GM18870 (cell line): ENCODE measurements at regions not wholly inside any gene's neighbourhood (a gene's known extent, or its start where the extent isn't known, plus 50 kb on each side); places are given as distances from the start of the nearest gene placed in this dataset.

Experiments
- ATAC-seq: cut with Tn5 transposase; IDR thresholded peaks from one replicate; pipeline ENCODE4 v1.9.1; 2021; ENCODE audit warnings: moderate library complexity; ENCODE audit not compliant: unreplicated experiment

DNA sequence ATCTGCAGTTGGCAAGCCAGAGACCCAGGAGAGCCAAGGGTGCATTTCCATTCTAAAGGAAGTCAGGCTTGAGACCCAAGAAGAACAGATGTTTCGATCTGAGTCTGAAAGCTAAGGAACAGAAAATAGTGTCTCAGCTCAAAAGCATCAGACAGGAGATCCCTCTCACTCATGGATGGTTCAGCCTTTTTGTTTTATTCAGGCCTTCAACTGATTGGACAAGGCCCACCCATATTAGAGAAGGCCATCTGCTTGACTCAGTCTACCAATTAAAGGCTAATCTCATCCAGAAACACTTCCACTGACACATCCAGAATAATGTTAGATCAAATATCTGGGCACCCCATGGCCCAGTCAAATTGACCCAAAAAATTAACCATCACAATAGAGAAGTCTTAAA, 255.0 kb downstream of the TXNL1 start:
- ATAC-seq = no peak

DNA sequence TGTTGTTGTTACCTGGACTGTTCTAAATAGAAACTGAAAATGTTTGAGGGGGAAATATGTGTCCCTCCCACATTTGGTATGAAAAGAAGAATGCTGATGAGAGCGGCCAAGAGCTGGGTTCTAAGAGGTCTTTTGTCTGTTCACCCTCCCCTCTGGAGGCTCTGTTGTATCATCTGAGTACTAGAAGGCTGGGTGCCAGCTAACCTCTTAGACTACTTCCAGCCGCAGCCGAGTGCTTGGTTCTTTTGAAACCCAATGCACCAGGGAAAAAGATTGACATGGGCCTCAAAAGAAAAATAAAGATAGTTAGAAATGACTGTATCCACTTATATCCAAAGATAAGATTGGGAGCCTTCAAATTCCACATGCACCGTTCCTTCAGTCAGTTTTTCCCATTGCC, 255.9 kb downstream of the TXNL1 start:
- no peak for ATAC-seq

DNA sequence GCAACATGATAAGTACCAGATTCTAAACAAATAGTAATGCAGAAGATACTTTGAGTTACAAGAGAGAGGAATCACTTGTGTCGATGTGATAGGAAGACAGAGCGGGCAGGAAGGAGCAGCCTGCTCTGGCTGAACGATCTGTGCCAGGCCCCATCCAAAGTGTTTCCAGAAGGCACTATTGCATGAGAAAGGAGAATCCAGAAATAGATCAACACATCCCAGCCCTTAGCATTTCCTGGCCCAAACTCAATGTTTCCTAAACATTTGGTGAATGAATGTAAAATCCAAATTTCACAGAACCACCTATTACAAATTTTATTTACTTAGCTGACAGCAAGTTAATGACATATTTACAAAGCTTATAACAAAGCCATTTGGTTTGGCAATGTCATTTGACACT, 257.2 kb downstream of the TXNL1 start:
- ATAC-seq = no peak

DNA sequence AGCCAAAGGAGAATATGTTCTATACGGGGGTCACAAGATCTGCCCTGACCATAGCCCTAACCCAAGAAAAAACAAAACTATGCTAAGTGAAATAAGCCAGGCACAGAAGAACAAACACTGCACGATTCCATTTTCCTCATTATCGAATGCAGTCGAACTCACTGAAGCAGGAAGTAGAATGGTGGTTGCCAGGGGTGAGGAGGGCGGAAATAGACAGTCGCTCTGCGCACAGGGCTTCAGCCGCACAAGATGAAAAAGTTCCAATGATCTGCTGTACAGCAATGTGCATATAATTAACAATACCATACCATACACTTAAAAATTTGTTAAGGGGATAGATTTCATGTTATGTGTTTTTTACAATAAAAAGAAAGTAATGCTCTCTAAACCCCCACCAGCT, 257.7 kb downstream of the TXNL1 start:
- no peak for ATAC-seq

DNA sequence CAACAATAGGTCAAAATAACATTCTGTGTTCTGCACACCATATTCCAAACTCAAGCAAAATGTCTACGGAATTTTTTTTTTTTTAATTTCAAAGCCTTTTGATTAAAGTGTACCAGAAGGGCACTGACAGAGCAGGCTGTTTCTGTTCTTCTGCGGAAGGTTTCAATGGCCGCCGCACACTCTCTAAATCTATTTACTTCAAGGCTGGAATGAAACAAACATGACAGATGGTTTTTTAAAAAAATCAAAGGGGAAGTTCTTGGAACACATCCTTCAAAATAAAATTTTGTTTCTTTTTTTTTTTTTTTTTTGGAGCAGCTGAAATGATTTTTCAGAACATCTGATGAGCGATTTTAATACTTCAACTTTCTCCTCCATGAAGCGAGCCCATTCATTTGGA, 259.1 kb downstream of the TXNL1 start:
- ATAC-seq = no peak

DNA sequence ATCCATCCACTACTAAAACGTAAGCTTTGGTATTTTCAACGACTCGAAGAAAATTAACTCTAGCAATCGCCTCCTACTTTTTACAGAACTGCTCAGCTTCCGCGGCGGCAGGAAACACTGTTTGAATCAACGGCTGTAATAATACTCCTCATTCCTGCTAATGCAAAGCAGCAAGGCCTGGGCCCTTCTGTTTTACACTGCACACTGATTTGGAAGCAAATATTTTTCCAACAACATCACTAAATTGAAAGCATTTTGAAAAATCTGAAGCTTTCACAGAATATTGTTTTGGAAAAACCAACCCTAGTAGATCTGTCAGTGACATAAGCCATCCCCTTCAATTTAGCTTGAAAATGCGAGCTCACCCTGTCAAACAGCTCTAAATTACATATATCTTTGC, 261.2 kb downstream of the TXNL1 start:
- ATAC-seq = no peak

DNA sequence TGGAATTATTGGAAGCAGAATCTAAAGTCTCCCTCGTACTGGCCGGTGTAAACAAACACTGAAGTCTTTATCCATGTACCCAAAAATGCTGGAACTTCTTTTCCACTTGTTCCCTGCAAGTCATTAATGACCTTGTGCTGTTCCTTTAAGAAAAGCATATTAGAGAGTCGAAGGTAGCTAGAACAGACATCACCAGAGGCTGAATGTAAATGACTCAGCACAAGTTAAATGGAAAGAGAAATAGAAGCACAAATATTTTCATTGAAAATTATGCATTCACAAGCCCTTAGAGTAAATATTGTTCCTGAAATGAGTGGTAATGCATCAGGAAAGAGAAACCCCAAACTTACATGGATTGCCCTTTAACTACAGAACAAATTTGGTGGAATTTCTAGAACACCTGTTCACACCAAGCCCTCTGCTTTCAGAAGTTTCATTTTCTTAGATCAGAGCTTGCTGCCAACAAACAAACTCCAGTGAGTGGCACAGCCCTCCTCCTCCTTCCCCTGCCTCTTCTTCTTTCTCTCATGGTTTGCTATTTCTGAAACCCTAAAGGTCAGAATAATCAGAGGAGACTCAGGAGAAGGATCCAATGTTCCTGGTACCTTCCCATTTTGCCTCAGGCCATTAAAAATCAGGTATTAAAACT, 264.3 kb downstream of the TXNL1 start:
- no peak for ATAC-seq

DNA sequence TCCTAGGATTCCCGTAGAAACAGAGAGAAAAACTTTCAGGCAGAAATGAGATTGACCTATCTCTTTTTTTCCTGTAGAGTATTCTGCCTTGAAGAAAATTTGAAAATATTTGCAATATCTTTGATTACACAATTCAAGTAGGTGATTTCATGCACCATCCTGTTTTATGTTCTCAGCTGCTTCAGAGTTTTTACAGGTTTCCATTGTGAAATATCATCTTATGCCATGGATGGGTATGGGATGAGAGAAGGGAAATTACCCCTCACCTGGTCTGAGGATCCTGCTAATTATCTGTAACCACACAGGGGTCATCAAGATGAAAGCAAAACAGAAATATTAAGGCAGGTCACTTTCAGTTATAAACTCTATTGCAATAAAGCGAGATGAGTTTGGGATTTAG, 264.8 kb downstream of the TXNL1 start:
- ATAC-seq = no peak

DNA sequence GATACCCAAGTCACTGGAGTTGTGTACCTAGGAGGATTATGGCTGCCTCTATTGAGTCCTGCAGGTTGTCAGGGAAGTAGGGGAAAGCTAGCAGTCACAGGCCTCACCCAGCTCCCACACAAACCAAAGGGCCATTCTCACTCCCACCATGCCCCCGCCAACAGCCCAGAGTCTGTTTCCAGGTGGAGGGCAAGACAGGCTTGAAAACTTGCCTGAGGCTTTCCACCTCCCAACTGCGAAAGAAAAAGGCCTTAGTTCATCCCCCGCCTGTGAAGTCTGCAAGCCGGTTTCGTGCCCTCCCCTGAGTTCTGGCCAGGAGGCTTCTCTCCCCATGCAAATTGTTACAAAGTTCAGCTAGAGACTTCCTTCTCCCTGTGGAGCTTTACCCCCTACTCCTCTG, 270.3 kb downstream of the TXNL1 start:
- no peak for ATAC-seq

DNA sequence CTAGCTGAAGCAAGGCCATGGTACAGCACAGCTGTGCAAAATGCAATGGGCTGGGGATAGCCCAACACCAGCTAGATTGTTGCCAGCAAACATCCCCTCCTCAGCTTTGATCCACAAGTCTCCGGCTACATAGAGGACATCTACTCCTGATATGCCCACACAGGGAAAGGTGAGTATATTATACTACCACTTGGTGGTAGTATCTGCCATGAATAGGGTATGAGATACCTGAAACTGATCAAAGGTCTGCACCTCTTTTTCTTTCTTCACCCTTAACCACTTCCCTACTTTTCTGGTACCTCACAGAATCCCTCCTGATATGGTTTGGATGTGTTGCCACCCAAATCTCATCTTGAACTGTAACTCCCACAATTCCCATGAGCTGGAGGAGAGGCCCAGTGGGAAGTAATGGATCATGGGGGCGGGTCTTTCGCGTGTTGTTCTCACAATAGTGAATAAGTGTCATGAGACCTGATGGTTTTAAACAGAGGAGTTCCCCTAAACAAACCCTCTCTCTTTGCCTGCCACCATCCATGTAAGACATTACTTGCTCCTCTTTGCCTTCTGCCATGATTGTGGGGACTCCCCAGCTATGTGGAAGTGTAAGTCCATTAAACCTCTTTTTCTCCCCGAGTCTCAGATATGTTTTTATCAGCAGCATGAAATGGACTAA, 279.6 kb downstream of the TXNL1 start:
- ATAC-seq = no peak

DNA sequence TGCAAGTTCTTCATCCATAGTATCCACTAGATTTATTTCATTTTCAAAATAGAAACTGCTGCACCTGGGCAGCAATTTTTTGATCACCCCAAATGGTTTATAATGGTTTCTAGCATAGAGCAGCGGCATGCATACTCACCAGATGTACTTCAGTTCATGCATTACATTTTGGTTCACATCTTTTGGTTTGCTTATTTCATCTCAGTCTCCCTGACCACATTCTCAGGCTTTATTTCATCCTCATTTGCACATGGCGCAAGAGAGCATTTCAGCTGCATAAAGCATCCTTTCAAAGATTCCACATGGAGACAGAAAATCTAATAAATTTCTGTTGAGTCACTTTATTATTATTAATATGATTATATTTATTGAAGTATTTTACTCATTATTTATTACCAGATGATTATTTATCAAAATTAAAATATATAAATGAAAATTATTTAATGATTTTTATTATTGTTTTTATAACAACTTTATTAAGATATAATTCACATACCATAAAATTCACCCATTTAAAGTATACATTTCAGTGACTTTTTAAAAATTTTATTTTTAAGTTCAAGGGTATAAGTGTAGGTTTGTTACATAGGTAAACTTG, 284.6 kb downstream of the TXNL1 start:
- ATAC-seq = no peak

DNA sequence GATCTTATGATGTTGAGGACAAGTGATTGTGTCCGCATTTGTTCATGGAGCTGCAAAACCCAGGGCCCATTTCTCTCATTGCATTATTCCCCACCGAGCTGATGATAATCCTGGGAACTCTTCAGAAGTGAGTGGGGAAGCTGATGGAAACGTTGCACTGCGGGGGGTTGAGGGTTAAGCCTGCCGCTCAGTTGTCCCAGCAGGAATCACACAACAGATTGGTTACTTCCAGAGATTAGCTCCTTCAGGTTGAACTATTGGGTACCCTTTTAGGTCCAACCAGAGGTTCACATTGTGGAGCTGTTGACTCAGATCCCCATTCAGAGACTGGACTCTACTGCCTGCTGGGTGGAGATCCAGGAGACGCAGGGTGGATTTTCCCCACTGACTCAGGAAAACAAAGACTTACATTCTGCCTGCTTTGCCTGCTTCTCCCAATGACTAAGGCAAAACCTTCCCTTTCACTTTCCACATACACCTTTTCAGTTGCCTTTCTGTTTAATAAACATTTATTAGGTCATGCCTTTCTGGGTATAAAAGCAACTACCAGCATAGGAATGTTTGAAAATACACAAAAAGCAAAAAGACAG, 286.4 kb downstream of the TXNL1 start:
- no peak for ATAC-seq

DNA sequence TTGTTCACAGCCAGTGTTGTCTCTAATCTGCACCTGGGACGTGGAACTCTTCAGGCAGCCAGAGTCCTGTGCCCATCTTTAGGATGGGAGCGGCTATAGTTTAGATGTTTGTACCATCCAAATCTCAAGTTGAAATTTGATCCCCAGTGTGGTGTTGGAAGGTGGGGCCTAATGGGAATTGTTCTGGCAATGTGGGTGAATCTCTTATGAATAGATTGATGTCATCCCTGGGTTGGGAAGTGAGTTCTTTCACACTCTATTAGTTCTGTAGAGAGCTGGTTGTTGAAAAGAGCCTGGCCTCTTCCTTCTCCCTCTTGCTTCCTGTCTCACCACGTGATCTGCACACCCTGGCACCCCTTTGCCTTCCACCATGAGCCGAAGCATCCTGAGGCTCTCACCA, 300.9 kb downstream of the TXNL1 start:
- no peak for ATAC-seq

DNA sequence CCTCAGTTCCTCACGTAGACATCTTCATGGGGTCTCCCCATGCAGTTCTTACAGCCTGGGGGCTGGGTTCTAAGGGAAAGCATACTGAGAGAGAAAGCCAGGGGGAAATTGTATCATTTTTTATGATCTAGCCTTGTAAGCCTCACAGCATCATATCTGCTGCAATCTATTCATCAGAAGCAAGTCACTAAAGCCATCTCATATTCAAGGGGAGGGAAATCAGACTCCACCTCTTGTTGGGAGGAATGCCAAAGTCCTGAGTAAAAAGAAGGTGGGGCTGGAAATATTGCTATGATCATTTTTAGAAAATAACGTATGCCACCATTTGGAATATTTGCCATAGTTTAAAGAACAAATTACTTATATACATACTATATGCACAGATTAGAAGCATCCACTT, 304.6 kb downstream of the TXNL1 start:
- ATAC-seq = no peak

DNA sequence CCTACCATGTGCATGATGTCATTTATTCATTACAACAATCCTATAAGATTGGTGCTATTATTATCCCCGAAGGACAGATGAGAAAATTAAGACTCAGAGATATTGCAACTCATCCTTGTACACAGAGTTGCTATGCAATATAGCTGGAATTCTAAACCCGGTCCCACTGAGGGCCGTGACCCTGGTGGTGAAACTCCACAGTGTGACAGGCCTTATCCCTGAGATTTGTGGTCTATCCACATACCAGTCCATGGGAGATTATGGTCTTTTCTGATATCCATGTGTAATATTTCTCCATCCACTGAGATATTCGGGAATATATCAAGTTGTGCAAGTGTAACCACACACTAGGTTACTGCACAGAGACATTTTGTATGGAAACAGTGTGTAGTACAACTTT, 305.2 kb downstream of the TXNL1 start:
- ATAC-seq = no peak

DNA sequence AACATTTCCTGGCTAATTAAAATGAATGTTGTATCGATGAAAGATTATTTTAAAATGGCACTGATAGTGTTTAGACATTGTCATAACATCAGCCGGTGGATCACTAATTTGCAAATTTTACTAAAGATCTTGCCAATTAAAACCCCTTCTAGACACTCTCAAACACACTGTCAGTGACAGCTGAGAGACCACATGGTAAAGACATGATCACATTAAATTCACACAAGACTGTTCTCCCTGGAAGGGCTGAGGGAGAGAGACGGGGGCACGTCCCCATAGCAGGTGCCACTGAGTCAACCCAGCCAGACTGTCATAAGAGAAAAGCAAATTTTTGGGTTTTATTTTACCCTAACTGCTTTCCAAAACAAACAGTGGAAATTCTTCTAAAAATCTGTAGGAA, 306.0 kb downstream of the TXNL1 start:
- no peak for ATAC-seq

DNA sequence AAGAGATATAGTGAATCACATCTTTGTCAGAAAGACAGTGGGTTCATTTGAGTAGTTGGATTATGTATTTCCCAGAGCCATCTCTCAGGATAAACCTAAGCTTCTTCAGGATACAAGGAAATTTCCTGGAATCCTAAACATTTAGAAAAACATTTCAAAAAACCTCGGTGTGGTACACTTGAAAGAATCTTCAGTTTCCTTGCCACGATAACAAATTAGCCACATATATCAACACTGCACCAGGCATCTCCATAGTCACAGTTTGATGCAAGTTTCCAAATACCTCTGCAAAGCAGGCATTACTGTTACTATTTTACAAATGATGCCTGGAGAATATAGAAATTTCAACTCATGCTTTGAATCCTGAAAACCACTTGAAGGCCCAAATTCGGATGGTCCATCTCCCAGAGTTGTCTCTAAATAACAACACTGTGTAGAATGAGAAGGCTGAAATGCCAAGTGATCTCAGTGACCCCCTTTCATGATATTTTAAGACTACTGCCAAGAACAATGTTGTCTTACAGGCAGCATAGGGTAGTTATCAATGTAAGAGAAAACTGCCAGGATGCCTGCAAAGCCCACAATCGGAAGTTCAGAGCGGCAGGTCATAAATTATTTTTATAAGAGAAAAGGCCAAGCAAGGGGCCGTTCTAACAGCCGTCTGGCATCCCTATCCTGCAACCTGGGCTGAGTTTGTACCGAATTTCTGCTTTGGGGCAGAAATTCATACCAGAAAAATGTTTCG, 307.9 kb downstream of the TXNL1 start:
- ATAC-seq = no peak

DNA sequence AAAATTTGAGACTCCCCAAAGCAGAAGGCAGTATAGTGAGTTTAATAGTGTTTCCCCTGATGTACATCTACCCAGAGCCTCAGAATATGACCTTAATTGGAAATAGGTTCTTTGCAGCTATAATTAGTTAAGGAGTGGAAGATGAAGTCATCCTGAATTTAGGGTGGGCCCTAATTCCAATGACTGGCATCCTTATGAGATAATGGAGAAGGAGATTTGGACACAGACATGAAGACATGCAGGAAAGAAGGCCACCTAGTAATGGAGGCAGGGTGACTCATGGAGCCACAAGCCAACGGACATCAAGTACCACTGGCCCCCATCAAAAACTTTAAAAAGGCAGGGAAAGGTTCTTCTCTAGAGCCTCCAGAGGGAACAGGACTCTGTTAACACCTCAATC, 308.9 kb downstream of the TXNL1 start:
- ATAC-seq = no peak

DNA sequence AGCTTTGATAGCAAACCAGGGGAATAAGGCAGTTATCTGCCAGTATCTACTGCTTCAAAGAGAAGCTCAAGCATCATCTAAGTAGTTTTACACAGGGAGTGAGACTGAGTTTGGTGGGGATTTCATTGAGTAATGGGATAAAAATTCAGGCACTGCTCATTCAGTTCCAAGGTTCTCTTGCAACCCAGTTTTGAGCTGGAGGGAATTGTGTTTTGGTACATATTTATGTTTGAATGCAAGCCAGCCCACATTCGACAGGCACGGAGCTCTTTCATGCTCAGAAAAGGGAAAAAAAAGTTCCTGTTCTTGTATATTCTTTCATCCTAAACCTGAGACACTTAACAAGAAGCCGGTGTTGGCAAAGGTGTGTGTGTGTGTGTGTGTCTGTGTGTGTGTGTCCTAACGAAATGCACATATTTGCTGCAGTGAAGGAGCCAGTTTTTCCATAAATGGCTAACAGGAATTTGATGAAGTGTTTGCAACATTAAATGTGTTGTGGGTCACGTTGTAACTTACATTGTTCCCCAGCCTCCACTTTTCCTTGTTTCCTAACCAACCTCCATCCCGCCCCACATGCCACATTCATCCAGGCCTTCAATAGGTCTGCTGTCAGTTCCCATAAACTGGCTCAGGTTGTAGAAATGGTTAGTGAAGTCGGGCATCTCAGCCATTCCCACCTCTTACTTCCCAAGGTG, 311.1 kb downstream of the TXNL1 start:
- ATAC-seq = no peak

DNA sequence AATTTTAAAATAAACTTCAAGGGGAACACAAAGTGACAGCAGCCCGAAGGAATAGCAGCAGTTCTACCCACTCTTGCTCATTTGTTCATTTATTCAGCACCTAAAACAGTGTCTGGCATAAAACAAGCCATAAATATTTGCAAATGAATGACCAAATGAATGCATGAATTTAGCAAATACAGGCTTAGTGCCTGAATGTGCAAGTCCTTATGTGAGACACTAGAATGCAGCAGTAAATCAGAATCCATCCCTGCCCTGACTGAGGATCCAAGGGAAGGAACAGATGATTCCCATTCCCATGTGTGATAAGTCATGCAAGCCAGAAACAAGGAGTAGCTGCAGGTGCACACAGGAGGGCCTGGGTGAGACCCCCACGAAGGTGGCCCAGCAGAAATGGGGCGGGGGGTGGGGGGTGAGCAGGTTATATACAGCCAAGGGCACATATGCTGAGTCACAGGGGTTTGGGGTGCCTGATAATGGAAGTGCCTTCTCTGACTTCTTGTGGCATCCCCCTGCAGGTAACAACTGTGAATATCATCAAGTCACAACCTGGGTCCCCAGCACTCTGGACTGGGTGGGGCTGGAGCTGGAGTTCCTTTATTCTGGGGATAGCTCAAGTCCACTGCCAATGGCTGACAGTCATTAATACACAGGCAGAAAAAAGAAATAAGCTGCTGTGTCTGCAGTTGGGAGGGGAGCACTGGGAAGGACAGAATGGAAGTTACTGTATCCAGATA, 311.9 kb downstream of the TXNL1 start:
- no peak for ATAC-seq
